ENCODE measurements at regions not wholly inside any gene's neighbourhood (a gene's known extent, or its start where the extent isn't known, plus 50 kb on each side); places are given as distances from the start of the nearest gene placed in this dataset.

GRCh38 chr14:26128931-26129671 lies 468.7 kb downstream of the NOVA1 start:
- no peak for ATAC-seq
- no peak for DNase-seq

- ATAC-seq (no peak), DNase-seq (no peak)
Observed at GRCh38 chr14:26124896-26125438, 472.9 kb downstream of the NOVA1 start.

GRCh38 chr14:26123459-26123858 lies 474.4 kb downstream of the NOVA1 start:
- ATAC-seq (no peak), DNase-seq (no peak)

GRCh38 chr14:26121181-26121580 lies 476.7 kb downstream of the NOVA1 start:
- ATAC-seq, result no peak
- DNase-seq, result no peak

GRCh38 chr14:26113911-26114640 lies 483.8 kb downstream of the NOVA1 start:
- ATAC-seq (no peak), DNase-seq (no peak)

GRCh38 chr14:26104717-26105116 lies 493.1 kb downstream of the NOVA1 start:
- no peak for ATAC-seq
- DNase-seq, result no peak

GRCh38 chr14:26097852-26098251 lies 500.0 kb downstream of the NOVA1 start:
- ATAC-seq (no peak), DNase-seq (no peak)

GRCh38 chr14:26088275-26088674 lies 509.6 kb downstream of the NOVA1 start:
- no peak for ATAC-seq

GRCh38 chr14:26081043-26081442 lies 516.8 kb downstream of the NOVA1 start:
- no peak for ATAC-seq
- DNase-seq, result no peak

More at GRCh38 chr14:26088275-26088674, 509.6 kb downstream of the NOVA1 start:
- DNase-seq, result no peak

- ATAC-seq, result no peak
- no peak for DNase-seq
Observed at GRCh38 chr14:26078561-26078960, 519.3 kb downstream of the NOVA1 start.

GRCh38 chr14:26074892-26075291 lies 522.9 kb downstream of the NOVA1 start:
- ATAC-seq, result no peak
- DNase-seq, result no peak

- ATAC-seq, result no peak
- DNase-seq, result no peak
Observed at GRCh38 chr14:26070443-26070842, 527.4 kb downstream of the NOVA1 start.

GRCh38 chr14:26067786-26068459 lies 529.9 kb downstream of the NOVA1 start:
- ATAC-seq (no peak), DNase-seq (no peak)

- ATAC-seq, result no peak
- DNase-seq, result no peak
Observed at GRCh38 chr14:26067341-26067740, 530.5 kb downstream of the NOVA1 start.

GRCh38 chr14:26056036-26056616 lies 541.7 kb downstream of the NOVA1 start:
- DNase-seq (no peak), ATAC-seq (no peak)

GRCh38 chr14:26032348-26032747 lies 565.5 kb downstream of the NOVA1 start:
- DNase-seq, result no peak
- ATAC-seq, result no peak

GRCh38 chr14:26026384-26026783 lies 571.4 kb downstream of the NOVA1 start:
- DNase-seq (no peak), ATAC-seq (no peak)

GRCh38 chr14:26023967-26024366 lies 573.9 kb downstream of the NOVA1 start:
- DNase-seq (no peak), ATAC-seq (no peak)

- ATAC-seq (no peak), DNase-seq (no peak)
Observed at GRCh38 chr14:26021759-26022158, 576.1 kb downstream of the NOVA1 start.

- no peak for DNase-seq
- no peak for ATAC-seq
Observed at GRCh38 chr14:26017270-26017669, 580.6 kb downstream of the NOVA1 start.

GRCh38 chr14:26008290-26008689 lies 589.5 kb downstream of the NOVA1 start:
- DNase-seq, result no peak
- ATAC-seq, result no peak

- no peak for ATAC-seq
Observed at GRCh38 chr14:26004342-26004741, 593.5 kb downstream of the NOVA1 start.

GRCh38 chr14:25993830-25994229 lies 604.0 kb downstream of the NOVA1 start:
- ATAC-seq (no peak), DNase-seq (no peak)

More at GRCh38 chr14:26004342-26004741, 593.5 kb downstream of the NOVA1 start:
- no peak for DNase-seq
